GM12878 (cell line): ENCODE measurements at regions not wholly inside any gene's neighbourhood (a gene's known extent, or its start where the extent isn't known, plus 50 kb on each side); places are given as distances from the start of the nearest gene placed in this dataset.

ENCODE experiments used
- NBN ChIP-seq: fragments of 450-650 bp; IDR thresholded peaks from 2 replicates; pipeline ENCODE4 v1.6.1; 2016
- NFXL1 ChIP-seq: fragments of 450-650 bp; IDR thresholded peaks from 2 replicates; pipeline ENCODE4 v1.6.1; 2017; ENCODE audit warnings: antibody characterized with exemption, mild to moderate bottlenecking, borderline replicate concordance
- TCF12 ChIP-seq: IDR thresholded peaks from 2 replicates; pipeline ENCODE4 v1.6.1; 2011; ENCODE audit warnings: low read depth, mild to moderate bottlenecking, low read length
- ZNF24 ChIP-seq: fragments of 450-650 bp; IDR thresholded peaks from 2 replicates; pipeline ENCODE4 v1.6.1; 2017; ENCODE audit warnings: antibody characterized with exemption, mild to moderate bottlenecking
- TF ChIP-seq, protein P1 (sequence below): fragments of 450-650 bp; IDR thresholded peaks from 2 replicates; pipeline ENCODE4 v1.6.1; 2016; ENCODE audit warnings: mild to moderate bottlenecking, moderate library complexity, borderline replicate concordance
- TF ChIP-seq, protein P2 (sequence below): IDR thresholded peaks from 2 replicates; pipeline ENCODE4 v1.6.1; 2012; ENCODE audit warnings: low read depth, low read length, improper control_type of control experiment
- TF ChIP-seq, protein P3 (sequence below): fragments of 450-650 bp; IDR thresholded peaks from 2 replicates; pipeline ENCODE4 v1.6.1; 2017; ENCODE audit warnings: borderline replicate concordance
- TF ChIP-seq, protein P4 (sequence below): IDR thresholded peaks from 2 replicates; pipeline ENCODE4 v1.6.1; 2012; ENCODE audit warnings: low read depth, low read length, improper control_type of control experiment

DNA sequence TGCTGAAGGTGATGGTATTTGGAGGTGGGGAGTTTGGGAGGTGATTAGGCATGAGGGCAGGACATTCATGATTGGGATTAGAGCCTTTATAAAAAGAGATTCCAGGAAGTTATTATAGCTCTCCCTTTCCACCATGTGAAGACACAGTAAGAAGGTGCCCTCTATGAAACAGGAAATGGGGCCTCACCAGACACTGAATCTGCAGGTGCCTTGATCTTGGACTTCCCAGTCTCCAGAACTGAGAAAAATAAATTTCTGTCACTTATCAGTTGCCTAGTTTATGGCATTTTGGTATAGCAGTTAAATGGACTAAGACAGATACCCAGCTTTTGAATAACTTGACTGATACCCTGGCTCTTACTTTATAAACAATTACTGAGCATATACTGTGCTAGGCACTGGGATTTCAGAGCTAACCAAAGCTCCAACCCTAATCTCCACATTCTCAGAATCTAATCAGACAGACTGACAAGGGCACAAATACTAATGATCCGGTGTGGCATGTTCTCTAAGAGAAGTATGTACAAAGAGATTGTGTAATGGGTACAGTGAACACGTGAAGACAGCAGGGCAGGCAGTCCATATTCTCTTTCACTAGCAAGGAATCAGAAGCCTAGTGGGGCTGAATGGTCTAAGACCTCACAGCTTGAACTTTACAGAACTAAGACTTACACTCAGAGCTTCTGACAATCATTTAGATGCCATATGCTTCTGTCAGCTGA is 343.1 kb downstream of the WDR72 start (continued):
- TF ChIP-seq, protein P1, sequence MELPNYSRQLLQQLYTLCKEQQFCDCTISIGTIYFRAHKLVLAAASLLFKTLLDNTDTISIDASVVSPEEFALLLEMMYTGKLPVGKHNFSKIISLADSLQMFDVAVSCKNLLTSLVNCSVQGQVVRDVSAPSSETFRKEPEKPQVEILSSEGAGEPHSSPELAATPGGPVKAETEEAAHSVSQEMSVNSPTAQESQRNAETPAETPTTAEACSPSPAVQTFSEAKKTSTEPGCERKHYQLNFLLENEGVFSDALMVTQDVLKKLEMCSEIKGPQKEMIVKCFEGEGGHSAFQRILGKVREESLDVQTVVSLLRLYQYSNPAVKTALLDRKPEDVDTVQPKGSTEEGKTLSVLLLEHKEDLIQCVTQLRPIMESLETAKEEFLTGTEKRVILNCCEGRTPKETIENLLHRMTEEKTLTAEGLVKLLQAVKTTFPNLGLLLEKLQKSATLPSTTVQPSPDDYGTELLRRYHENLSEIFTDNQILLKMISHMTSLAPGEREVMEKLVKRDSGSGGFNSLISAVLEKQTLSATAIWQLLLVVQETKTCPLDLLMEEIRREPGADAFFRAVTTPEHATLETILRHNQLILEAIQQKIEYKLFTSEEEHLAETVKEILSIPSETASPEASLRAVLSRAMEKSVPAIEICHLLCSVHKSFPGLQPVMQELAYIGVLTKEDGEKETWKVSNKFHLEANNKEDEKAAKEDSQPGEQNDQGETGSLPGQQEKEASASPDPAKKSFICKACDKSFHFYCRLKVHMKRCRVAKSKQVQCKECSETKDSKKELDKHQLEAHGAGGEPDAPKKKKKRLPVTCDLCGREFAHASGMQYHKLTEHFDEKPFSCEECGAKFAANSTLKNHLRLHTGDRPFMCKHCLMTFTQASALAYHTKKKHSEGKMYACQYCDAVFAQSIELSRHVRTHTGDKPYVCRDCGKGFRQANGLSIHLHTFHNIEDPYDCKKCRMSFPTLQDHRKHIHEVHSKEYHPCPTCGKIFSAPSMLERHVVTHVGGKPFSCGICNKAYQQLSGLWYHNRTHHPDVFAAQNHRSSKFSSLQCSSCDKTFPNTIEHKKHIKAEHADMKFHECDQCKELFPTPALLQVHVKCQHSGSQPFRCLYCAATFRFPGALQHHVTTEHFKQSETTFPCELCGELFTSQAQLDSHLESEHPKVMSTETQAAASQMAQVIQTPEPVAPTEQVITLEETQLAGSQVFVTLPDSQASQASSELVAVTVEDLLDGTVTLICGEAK = no peak
- TF ChIP-seq ZNF24 = no peak
- TF ChIP-seq, protein P2, sequence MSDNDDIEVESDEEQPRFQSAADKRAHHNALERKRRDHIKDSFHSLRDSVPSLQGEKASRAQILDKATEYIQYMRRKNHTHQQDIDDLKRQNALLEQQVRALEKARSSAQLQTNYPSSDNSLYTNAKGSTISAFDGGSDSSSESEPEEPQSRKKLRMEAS = no peak
- TF ChIP-seq, protein P3, sequence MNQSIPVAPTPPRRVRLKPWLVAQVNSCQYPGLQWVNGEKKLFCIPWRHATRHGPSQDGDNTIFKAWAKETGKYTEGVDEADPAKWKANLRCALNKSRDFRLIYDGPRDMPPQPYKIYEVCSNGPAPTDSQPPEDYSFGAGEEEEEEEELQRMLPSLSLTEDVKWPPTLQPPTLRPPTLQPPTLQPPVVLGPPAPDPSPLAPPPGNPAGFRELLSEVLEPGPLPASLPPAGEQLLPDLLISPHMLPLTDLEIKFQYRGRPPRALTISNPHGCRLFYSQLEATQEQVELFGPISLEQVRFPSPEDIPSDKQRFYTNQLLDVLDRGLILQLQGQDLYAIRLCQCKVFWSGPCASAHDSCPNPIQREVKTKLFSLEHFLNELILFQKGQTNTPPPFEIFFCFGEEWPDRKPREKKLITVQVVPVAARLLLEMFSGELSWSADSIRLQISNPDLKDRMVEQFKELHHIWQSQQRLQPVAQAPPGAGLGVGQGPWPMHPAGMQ = no peak
- TF ChIP-seq, protein P4, sequence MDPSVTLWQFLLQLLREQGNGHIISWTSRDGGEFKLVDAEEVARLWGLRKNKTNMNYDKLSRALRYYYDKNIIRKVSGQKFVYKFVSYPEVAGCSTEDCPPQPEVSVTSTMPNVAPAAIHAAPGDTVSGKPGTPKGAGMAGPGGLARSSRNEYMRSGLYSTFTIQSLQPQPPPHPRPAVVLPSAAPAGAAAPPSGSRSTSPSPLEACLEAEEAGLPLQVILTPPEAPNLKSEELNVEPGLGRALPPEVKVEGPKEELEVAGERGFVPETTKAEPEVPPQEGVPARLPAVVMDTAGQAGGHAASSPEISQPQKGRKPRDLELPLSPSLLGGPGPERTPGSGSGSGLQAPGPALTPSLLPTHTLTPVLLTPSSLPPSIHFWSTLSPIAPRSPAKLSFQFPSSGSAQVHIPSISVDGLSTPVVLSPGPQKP = no peak
- TF ChIP-seq TCF12 = no peak
- no peak for TF ChIP-seq NBN
- TF ChIP-seq NFXL1 = no peak
